OCI-LY7 (cell line): ENCODE measurements at regions not wholly inside any gene's neighbourhood (a gene's known extent, or its start where the extent isn't known, plus 50 kb on each side); places are given as distances from the start of the nearest gene placed in this dataset.
"Not testable (repeated sequence)": the region's sequence is repeated elsewhere in the genome, so short reads cannot be mapped to it uniquely, and the experiment has no call there.

Experiments used
- CTCF ChIP-seq: fragments of 200-600 bp; sonication (generic); conservative IDR thresholded peaks from 2 replicates; pipeline ENCODE4 v1.5.1; 2014; ENCODE audit warnings: mild to moderate bottlenecking, antibody characterized with exemption, low read length, moderate library complexity, mixed read lengths
- EZH2phosphoT487 ChIP-seq: fragments of 200-600 bp; sonication (generic); IDR thresholded peaks from 2 replicates; pipeline ENCODE4 v1.6.1; 2018; ENCODE audit warnings: low read depth, borderline replicate concordance, mild to moderate bottlenecking, mixed run types, antibody characterized with exemption, low read length, moderate library complexity, mixed read lengths

GRCh38 chr20:30875868-30876267, 381.6 kb upstream of the DEFB115 start:
- not testable (repeated sequence) for TF ChIP-seq CTCF, EZH2phosphoT487
